GM21723 (cell line): ENCODE measurements at regions not wholly inside any gene's neighbourhood (a gene's known extent, or its start where the extent isn't known, plus 50 kb on each side); places are given as distances from the start of the nearest gene placed in this dataset.

Experiments
- ATAC-seq: cut with Tn5 transposase; IDR thresholded peaks from one replicate; pipeline ENCODE4 v1.9.1; 2021; ENCODE audit warnings: mild to moderate bottlenecking, moderate library complexity; ENCODE audit not compliant: unreplicated experiment

- ATAC-seq: no peak
These were observed 97.3 kb upstream of the AGTR1 start for GRCh38 chr3:148600440-148600839.

- ATAC-seq: no peak
These were observed 96.6 kb upstream of the AGTR1 start for GRCh38 chr3:148600902-148601765.

- no peak for ATAC-seq
These were observed 95.7 kb upstream of the AGTR1 start for GRCh38 chr3:148601766-148602685.

GRCh38 chr3:148604270-148605085 is 93.2 kb upstream of the AGTR1 start:
- no peak for ATAC-seq

GRCh38 chr3:148605521-148605920 is 92.2 kb upstream of the AGTR1 start:
- no peak for ATAC-seq

GRCh38 chr3:148606979-148607378 is 90.7 kb upstream of the AGTR1 start:
- ATAC-seq: no peak

- no peak for ATAC-seq
These were observed 90.2 kb upstream of the AGTR1 start for GRCh38 chr3:148607491-148607890.

- no peak for ATAC-seq
These were observed 85.4 kb upstream of the AGTR1 start for GRCh38 chr3:148612278-148612677.

- no peak for ATAC-seq
These were observed 82.3 kb upstream of the AGTR1 start for GRCh38 chr3:148615382-148615781.

GRCh38 chr3:148625095-148625736 is 72.5 kb upstream of the AGTR1 start:
- ATAC-seq: no peak

GRCh38 chr3:148625991-148626390 is 71.7 kb upstream of the AGTR1 start:
- ATAC-seq: no peak

- ATAC-seq: no peak
These were observed 68.7 kb upstream of the AGTR1 start for GRCh38 chr3:148629006-148629405.

- no peak for ATAC-seq
These were observed 66.4 kb upstream of the AGTR1 start for GRCh38 chr3:148631124-148631903.

GRCh38 chr3:148641722-148642121 is 56.0 kb upstream of the AGTR1 start:
- no peak for ATAC-seq

- ATAC-seq: no peak
These were observed 55.5 kb upstream of the AGTR1 start for GRCh38 chr3:148642214-148642613.

GRCh38 chr3:148642616-148643015 is 55.1 kb upstream of the AGTR1 start:
- ATAC-seq: no peak

- no peak for ATAC-seq
These were observed 54.3 kb upstream of the AGTR1 start for GRCh38 chr3:148643389-148643840.

- ATAC-seq: no peak
These were observed 51.5 kb upstream of the AGTR1 start for GRCh38 chr3:148646126-148646665.
